ENCODE measurements at regions not wholly inside any gene's neighbourhood (a gene's known extent, or its start where the extent isn't known, plus 50 kb on each side); places are given as distances from the start of the nearest gene placed in this dataset.
A peak's percentile ranks its signal among the peaks of the same experiment; 100 is the strongest.

- peak; percentile 14 for DNase-seq (ENCODE audit: low read depth)
Observed at GRCh38 chr13:97057176-97057575, 62.9 kb upstream of the OXGR1 start.

GRCh38 chr13:97058391-97058790 lies 64.1 kb upstream of the OXGR1 start:
- no peak for DNase-seq (ENCODE audit: low read depth)

GRCh38 chr13:97058926-97059325 lies 64.7 kb upstream of the OXGR1 start:
- DNase-seq (ENCODE audit: low read depth): peak; percentile 6

DNA sequence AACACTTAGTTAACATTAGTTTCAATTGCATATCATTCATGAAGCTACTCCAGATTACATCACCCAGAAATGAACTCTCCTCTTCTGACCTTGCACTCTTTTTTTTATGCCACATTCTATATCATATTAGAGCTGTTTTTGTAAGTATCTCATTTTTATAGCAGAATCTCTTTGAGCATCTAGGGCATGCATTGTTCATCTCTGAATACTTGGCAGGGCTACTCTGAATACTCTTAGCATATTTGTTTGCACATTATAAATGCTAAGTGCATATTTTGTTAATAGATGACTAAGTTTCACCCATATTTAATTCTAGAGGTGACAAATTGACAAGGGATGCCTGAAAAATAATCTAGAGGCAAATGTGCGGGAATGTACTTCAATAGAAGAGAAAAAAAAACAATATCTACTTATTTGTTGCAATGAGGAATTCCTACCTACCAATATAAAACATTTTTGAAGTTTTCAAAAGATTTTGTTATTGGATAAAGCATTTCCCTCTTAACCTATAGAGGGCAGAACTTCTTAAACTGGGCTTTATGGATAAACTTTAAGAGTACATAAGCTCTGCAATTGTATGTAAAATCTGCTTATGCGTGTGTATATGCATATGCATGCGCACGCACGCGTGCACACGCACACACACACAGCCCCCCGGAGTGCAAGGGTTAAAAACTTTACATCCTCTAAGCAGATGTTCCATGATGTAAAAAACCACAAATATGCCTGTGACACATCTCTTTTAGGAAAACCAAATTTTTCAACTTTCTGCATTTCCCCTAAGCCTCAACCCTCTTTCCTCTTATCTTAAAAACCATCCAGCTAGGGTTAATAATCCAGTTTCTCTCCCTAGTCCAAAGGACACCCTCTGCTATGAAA lies 73.0 kb upstream of the OXGR1 start:
- no peak for DNase-seq (ENCODE audit: low read depth)

DNA sequence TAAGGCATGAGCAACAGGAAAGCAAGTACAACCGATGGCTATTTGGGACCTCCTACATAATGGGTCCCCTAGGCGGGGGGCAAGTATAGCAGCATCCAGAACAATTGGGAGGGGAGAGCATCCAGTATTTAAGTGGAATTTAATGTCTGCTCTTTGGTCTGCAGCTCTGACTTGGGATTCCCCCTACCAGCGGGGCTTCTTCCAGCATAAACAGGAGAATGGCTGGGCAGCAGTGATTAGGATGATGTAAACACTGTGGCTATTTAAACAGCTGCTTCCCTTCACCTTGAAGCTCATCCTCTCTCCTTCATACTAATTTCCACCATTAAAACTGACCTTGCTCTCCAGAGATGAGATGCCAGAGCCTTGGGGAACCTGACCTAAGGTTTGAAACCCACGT lies 73.9 kb upstream of the OXGR1 start:
- DNase-seq (ENCODE audit: low read depth): no peak

DNA sequence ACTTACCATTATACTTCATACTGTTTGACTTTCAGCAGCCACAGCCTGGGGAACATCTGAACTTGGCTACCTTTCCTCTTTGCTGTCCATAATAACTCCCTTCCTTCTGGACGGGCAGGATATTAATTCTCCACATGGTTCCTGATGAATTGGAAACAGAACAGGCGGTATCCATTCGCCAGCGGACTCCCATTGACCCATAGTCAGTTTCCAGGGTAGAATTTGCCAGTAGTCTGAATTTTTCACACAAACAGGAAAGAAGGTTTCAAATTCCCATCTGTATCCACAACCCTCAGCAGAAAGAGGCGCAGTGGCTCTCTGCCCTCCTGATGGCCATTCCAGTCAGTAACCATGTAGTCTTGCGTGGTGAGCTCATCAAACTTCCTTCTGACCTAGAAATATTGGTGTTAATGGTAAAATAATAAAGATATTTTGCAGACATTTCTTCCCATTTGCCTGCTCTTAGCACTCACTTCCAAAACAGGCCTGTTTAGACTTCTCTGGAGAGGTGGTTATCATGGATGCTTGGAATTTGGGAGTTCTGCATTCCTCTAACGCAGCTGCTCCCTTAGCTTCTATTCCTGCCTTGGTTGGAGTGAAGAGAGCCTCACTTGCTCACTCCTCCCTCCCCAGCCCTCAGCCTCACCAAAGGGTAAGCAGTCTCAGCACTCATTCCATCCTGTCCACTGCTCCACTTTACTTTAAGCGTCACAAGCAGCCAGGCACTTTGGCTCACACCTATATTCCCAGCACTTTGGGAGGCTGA lies 75.0 kb upstream of the OXGR1 start:
- DNase-seq (ENCODE audit: low read depth): no peak

- DNase-seq (ENCODE audit: low read depth): no peak
Observed at GRCh38 chr13:97072297-97072696, 78.0 kb upstream of the OXGR1 start.

DNA sequence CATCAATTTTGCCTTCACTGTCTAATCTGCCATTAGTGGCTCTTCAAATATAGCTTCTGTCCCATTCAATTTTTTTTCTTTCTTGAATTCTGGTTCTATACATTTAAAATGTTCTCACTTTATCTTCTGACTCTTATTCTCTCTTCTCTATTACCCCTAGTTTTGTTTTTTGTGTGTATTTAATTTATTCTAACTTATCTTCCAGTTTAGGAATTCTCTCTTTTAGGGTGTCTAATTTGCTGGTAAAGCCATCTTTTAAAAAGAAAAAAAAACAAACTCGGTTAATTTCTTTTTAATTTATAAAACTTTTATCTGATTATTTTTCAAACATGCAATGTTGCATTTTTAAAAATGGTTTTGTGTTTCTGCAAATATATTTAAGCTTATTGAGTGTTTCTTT lies 80.3 kb upstream of the OXGR1 start:
- no peak for DNase-seq (ENCODE audit: low read depth)

DNA sequence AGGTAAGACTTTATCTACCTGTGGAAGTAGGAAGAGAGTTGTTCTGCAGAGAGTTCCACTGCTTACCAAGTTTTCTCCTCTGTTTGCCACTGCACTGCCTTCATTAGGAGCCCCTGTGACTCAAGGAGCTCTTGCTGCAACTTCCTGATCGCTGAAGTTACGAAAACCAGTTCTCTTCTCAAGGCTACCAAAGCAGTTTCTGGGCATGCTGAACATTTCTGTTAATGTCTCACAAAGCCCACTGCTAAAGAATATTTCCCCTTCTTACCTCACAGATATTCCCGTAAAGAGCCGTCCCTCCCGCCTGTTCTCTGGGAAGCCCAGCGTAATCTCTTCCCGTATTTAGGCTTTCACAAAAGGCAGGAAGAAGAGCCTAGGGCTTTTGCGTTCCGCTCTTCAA lies 82.6 kb upstream of the OXGR1 start:
- DNase-seq (ENCODE audit: low read depth): peak; percentile 36

- no peak for DNase-seq (ENCODE audit: low read depth)
Observed at GRCh38 chr13:97077341-97077740, 83.1 kb upstream of the OXGR1 start.

DNA sequence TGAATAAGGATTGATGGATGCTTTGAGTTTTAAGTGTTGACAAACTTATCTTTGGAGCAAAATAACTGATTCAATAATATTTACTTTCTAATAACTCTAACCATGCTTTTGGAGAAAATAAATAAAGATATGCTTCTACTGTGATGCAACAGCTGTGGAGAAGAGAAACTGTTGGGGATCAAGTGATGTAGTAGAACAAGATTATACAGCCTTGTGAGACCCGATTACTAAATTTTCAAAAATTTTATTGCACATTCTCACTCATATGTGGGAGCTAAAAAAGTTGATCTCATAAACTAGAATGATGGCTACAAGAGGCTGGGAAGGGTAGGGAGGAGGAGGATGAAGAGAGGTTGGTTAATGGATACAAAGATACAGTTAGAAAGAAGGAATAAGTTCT lies 85.5 kb upstream of the OXGR1 start:
- DNase-seq (ENCODE audit: low read depth): no peak

GRCh38 chr13:97082461-97083207 lies 88.4 kb upstream of the OXGR1 start:
- no peak for DNase-seq (ENCODE audit: low read depth)

GRCh38 chr13:97091196-97091595 lies 96.9 kb upstream of the OXGR1 start:
- no peak for DNase-seq (ENCODE audit: low read depth)

DNA sequence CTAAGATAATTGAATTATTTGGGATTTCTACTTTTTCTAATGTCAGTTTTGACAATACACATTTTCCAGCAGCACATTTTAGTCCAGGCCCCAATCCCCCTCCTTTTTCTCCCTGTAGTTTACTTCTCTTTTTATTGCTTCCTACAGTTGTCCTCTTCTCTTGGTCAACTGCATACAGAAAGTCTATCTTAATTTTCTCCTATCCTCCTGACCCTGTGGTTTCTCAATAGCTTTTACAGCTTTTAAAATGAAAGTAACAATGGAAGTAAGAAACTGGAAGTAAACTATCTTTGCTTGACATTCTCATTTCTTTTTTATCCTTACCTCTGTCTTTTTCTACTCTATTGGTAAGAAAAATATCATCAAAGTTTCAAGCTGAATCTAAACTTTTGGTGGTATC lies 106.5 kb upstream of the OXGR1 start:
- no peak for DNase-seq (ENCODE audit: low read depth)

GRCh38 chr13:97101912-97102708 lies 107.8 kb upstream of the OXGR1 start:
- no peak for DNase-seq (ENCODE audit: low read depth)

DNA sequence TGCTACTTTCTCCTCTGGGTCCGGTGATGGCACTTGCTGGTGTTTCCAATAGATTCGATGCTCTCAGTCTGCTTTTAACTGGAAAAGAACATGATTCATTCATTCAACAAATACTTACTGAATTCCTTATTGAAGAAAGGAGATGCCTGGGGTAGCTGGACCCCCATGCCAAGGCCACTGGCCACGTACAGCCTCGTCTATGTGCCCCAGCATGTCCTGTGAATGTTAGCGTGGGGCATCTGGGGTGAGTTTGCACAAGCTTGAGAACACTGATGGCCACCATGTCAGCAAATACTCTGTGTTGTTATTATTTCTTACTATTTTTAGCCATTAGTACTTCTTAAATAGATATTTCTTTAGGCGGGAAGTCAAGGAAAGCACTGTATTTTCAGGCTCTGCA lies 112.0 kb upstream of the OXGR1 start:
- DNase-seq (ENCODE audit: low read depth): no peak

DNA sequence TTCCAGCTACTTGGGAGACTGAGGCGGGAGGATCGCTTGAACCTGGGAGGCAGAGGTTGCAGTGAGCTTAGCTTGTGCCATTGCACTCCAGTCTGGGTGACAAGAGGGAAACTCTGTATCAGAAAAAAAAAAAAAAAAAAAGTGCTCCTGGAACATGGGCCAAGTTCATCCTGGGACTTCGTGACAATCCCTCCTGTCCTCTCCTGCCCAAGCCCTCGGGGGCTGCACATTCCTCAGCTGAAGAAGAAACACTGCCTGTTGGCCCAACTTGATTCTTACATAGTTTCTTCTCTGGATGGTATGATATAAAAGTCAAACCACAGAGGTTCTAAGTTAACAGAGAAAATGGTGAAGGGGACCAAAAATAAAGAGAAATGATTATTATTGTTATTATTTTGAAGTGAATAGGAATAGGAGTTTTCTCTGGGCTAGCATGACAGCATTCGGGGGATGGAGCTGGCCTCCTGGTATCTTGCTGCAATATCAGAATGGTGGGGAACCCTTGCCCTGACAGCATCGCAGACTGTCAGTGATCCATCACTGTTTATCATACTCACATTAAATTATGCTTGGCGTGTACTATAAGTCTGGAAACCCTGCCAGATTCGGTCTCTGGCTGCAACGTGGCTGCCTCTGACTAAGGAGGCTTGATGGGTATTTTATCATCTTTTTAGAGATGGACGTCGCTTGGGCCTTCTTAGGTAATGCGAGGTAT lies 113.7 kb upstream of the OXGR1 start:
- DNase-seq (ENCODE audit: low read depth): no peak

GRCh38 chr13:97108530-97108900 lies 113.6 kb upstream of the MBNL2 start:
- no peak for DNase-seq (ENCODE audit: low read depth)

DNA sequence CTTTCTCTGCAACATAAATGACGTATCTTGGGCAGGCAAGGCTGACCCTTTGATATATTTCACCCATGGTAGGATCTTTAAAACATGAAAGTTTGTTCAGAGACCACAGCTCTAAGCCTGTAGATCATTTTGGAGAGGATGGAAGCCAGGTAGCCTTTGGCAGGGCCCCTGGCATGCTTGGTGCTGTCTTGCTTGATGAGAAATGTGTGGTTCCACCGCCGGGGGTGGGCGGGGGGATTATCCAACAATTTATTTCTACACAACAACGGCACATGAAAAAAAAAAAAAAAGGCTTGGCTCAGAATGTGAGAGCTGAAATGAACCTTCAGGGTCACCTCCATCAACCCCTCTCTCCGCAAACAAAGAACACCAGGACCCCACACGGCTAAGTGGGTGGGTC lies 112.9 kb upstream of the MBNL2 start:
- DNase-seq (ENCODE audit: low read depth): no peak

DNA sequence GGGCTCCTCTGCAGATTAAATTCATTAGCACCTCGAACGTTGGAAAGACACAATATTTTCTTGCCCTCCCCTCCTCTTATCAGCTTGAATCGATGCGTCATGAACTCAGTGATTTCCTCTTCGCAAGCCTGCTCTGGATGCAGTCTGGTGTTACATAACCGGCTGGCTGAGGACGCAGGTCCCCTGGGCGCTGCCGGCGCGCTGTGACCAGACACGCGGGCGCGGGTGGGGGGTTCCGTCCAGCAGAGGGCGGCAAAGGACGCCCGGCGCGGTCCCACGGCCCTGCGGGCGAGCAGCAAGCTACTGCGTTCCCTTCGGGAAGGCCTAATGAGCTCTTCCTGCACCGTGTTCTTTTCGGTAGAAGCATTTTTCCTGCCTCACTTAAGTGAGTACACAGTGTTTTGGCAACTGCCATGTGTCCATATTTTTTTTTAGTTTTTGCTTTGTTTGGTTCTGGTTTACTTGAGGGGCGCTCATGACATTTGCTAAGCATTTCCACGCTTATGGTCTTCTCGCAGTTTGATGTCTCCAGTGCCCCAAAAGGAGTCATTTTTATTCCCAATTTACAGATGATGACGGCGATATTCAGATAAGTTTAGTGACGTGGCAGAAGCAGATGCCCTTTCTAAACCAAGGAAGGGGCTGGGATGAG lies 112.2 kb upstream of the MBNL2 start:
- DNase-seq (ENCODE audit: low read depth): peak; percentile 79

DNA sequence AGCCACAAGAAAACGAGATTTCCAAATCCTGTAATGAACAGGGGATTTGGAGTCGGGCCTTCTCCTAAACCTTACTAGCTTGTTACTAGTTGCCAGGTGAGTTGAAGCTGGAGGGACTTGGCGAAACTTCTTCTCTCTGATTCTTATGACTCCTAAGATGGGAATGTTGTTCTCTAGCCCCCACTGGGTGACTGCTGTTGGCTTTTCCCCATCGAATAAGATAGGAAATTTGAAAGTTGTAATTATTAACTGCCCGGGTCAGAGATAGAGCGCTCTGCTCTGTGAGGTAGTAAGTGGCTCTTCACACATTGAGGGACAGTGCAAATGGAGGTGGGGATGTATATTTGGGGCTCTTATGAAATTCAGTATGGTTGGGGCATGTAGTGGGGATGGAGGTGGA lies 111.2 kb upstream of the MBNL2 start:
- no peak for DNase-seq (ENCODE audit: low read depth)

Data from fibroblast of gingiva (primary cell).